ENCODE measurements at regions not wholly inside any gene's neighbourhood (a gene's known extent, or its start where the extent isn't known, plus 50 kb on each side); places are given as distances from the start of the nearest gene placed in this dataset.
A peak's percentile ranks its signal among the peaks of the same experiment; 100 is the strongest.
"Not testable (repeated sequence)": the region's sequence is repeated elsewhere in the genome, so short reads cannot be mapped to it uniquely, and the experiment has no call there.

DNA sequence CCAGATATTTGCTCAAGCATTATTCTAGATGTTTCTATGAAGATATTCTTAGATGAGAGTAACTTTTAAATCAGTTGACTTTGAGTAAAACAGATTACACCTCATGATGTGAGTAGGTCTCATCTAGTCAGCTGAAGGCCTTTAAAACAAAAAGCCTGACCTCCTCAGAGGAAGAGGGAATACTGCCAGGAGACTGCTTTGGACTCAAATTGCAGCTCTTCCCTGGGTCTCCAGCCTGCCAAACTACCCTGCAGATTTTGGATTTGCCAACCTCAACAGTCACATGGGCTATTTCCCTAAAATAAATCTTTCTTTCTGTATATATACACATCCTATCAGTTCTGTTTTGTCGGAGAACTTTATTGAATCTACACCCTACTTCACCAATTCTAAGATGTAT lies 182.5 kb upstream of the TENT5A start:
- H3K4me3 ChIP-seq (ENCODE audit: low read depth, low read length) = no peak overlapping the region
- DNase-seq (ENCODE audit: low read depth) = no peak

DNA sequence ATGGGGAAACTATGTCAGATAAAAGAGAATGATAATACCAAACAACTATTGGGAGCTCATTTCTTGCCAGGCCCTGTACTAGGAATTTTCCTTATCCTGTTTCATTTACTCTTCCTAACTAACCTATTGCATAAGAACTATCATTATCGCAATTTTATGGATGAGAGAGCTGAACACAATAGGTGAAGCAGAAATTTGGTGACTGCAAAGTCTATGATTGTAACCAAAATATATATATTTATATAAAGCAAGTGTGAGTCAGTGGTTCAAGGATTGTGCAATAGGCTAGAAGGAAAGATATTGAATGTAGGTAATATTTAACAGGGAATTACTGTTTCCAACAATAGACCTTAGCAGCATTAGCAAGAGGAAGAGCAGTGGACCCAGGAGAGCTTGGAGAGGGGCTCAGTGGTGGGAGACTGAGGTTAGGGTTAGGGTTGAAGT lies 181.1 kb upstream of the TENT5A start:
- no peak overlapping the region for H3K4me3 ChIP-seq (ENCODE audit: low read depth, low read length)
- no peak for DNase-seq (ENCODE audit: low read depth)

DNA sequence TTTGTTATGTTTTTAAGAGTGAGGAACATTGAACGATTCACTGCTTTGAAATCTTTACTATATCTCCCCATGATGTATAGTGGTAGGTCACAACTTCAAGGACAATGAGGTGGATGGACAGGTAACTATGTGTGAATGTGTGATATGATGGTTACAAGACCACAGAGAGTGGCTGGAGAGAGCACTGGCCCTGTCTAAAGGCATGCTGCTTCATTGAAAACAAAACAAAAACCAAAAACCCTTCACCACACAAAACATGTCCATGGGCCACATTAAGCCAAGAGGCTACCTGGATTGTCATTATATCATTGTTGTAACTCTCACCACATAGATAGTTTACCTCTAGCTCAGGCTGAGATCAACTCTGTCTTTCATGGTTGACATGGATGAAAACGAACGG lies 180.6 kb upstream of the TENT5A start:
- DNase-seq (ENCODE audit: low read depth) = no peak
- no peak overlapping the region for H3K4me3 ChIP-seq (ENCODE audit: low read depth, low read length)

DNA sequence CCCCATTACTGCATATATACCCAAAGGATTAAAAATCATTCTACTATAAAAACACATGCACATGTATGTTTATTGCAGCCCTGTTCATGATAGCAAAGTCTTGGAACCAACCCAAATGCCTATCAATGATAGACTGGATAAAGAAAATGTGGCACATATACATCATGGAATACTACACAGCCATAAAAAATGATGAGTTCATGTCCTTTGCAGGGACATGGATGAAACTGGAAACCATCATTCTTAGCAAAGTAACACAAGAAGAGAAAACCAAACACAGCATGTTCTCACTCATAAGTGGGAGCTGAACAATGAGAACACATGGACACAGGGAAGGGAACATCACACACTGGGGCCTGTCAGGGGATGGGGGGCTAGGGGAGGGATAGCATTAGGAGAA lies 180.0 kb upstream of the TENT5A start:
- not testable (repeated sequence) for DNase-seq (ENCODE audit: low read depth); H3K4me3 ChIP-seq (ENCODE audit: low read depth, low read length)

DNA sequence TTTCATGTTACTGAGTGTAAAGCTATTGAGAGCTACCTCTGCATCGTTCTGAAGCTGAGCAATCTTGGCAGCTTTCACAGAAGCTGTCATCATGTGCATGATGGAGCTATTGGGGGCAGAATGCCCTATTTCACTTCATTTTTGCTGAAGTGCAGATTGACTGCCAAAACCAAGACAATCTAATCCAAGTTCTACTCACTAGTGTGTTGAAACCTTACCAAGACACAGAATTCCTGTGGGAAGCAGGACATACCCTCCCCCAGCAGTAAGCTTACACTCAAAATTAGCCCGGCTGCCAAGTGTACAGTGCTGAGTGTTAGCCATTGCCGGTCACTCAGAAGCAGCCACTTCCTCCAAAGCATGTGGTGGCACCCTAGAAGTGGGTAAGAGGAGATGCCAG lies 177.3 kb upstream of the TENT5A start:
- peak; percentile 83 for DNase-seq (ENCODE audit: low read depth)

DNA sequence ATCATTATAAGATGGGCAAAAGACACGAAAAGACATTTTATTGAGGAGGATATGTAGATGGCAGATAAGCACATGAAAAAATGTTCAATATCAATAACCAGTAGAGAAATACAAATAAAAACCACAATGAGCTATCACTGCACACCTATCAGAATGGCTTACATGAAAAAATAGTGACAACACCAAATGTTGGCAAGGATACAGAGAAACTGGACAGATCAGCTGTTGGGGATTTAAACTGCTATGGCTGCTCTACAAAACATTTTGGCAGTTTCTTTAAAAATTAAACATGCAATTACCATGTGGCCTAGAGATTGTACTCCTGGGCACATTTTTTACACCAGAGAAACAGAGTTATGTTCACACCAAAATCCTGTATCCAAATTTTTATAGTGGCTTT lies 172.7 kb upstream of the TENT5A start:
- H3K4me3 ChIP-seq (ENCODE audit: low read depth, low read length) = no peak overlapping the region
- no peak for DNase-seq (ENCODE audit: low read depth)

More for the DNA sequence above, 177.3 kb upstream of the TENT5A start:
- H3K4me3 ChIP-seq (ENCODE audit: low read depth, low read length) = no peak overlapping the region

DNA sequence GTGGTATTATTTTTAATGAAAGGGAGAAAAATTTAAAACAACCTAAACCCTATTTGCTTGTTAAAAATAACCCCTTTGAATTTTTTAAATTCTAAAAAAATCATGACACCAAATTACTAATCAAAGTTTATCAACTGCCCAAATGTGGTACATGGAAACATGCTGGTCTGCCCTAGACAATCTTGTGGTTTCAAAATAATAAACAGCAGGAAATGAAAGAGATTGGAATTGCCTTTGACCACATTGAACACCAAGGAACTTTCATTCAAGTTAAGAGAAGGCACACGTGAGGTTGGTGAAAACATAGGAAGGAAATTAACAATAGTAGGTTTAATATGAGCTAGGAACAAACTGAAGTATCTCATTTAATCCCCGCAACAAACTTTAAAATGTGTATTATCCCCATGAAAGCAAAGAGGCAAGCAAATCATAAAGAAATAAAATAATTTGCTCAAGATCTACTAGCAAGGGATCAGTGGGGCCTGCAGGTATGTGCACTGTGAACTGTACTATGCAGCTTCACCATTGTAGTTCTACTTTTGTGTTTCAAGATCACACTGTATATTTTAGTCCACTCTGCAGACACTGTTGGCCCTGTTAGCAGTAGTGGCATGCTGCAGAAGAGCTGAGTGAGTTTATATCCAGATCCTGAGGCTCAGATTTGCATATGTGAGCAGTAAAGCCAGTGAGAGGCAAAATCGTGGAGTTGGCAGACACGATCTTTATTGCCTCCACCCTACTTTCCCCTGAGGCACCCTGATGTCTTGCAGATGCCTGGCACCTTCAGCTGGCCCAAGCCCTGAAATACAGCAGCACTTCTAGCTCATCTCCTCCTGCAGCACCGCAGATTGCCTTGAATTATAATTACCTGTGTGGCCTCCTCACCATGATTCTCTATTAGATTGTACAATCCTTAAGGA lies 157.8 kb upstream of the TENT5A start:
- no peak for DNase-seq (ENCODE audit: low read depth)
- no peak overlapping the region for H3K4me3 ChIP-seq (ENCODE audit: low read depth, low read length)

DNA sequence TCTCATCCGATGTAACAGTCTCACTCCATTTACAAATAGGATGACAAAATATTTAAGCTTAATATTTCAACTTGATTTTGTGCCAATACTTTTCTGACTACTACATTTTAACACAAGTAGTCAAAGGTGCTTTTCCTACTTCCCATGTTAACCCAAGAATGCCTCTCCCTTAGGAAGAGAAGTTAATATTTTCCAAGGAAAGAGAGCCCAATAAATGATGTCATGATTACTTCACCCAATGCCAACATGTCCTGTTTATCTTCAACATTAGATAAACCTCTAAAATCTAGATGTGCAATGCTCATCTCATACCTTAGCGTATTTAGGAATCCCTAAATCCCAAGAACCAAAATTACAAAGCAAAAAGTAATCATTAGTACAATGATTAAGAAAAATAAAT lies 156.7 kb upstream of the TENT5A start:
- H3K4me3 ChIP-seq (ENCODE audit: low read depth, low read length) = no peak overlapping the region
- DNase-seq (ENCODE audit: low read depth) = no peak

DNA sequence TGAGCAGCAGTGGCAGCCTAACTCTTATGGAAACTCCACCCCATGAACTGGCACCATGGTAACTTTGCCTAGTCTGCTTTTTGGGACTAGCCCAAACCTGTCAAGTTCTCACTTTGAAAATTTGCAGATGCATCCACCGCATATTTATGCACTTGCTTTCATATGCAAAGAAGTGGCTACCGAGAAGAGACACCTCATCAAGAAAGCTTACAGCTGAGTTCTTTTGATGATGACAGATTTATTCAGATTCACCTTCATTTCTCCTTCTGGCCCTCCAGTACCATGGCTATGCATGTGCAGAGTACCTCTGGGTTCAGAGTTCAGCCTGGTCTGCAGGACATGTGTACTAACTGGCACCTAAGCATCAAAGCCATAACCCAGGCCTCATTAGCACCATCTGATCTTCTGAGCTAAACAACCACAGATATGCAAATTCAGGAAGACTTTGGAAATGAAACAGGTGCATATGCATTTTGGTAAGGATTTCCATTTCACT lies 154.3 kb upstream of the TENT5A start:
- no peak for DNase-seq (ENCODE audit: low read depth)

DNA sequence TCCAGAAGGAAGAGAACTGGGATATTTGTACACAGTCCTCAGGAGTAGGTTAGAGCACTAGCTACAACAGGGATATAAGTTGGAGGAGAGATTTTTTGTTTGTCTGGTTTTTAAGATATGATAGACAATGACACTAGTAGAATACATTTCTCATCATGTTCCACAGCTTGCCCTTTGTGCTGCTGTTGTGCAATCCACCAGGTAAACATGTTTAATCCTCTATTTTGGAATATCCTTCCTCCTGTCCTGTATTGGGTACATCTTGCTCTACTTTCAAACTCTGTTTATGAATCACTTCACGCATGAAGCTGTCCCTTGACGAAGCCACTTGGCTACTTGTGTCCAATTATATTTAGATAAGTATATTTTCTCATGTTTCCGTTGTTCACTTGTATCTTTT lies 153.6 kb upstream of the TENT5A start:
- no peak overlapping the region for H3K4me3 ChIP-seq (ENCODE audit: low read depth, low read length)
- DNase-seq (ENCODE audit: low read depth) = no peak

More for the DNA sequence above, 154.3 kb upstream of the TENT5A start:
- no peak overlapping the region for H3K4me3 ChIP-seq (ENCODE audit: low read depth, low read length)

DNA sequence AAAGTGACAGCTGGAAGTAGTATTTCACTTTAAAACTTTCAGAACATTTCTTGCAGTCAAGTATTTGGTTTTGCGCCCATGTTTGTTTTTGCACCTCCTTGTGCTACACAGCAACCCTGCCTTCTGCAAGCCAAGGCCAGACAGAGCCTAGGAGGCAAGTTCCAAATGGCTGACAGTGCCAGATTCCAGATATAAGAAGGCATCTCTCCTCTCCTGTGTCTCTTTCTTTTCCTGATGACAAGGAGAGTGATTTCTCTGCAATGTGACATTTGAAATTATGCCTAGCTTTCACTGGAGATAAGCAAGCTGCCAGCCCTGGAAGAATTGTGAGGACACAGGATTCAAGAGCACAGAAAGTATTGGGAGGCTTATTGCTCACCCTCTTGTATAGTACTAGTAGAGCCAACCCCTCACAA lies 149.1 kb upstream of the TENT5A start:
- no peak for DNase-seq (ENCODE audit: low read depth)
- no peak overlapping the region for H3K4me3 ChIP-seq (ENCODE audit: low read depth, low read length)

DNA sequence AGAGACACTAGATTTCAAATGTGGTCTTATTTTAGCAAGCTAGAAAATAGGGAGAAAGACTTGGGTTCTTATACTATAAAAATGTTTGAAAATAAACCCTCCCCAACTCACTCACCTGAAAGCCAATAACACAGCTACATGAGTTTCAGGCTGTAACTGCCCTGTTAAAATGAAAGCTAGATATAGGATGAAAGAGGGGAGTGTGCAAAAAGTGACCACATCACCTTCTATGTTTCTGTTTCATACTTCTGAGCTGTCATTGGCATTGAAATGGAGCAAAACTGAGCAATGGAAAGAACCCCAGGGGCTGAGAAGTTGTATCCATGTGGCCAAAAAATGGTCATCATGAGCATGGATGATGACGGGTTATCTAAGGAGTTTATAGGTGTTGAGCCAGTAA lies 148.1 kb upstream of the TENT5A start:
- DNase-seq (ENCODE audit: low read depth) = no peak
- H3K4me3 ChIP-seq (ENCODE audit: low read depth, low read length) = no peak overlapping the region

DNA sequence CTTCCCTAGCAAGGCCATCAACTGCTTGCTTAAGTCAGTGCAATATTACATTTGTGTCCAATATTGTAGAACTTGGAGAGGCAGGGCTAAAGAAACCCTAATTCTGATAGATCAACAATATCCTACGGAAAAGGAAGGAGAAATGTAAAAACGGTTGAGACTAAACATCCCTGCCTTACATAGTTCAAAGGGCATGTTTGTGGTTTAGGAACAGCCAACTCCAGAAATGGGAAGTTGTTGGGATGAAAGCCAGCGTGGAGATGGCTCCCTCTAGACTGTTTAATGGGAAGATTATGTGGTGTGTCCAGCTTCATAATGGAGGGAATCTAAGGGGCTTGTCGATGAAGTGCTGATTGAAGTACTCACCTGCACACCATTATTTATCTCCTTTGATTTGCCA lies 145.3 kb upstream of the TENT5A start:
- no peak overlapping the region for H3K4me3 ChIP-seq (ENCODE audit: low read depth, low read length)
- no peak for DNase-seq (ENCODE audit: low read depth)

DNA sequence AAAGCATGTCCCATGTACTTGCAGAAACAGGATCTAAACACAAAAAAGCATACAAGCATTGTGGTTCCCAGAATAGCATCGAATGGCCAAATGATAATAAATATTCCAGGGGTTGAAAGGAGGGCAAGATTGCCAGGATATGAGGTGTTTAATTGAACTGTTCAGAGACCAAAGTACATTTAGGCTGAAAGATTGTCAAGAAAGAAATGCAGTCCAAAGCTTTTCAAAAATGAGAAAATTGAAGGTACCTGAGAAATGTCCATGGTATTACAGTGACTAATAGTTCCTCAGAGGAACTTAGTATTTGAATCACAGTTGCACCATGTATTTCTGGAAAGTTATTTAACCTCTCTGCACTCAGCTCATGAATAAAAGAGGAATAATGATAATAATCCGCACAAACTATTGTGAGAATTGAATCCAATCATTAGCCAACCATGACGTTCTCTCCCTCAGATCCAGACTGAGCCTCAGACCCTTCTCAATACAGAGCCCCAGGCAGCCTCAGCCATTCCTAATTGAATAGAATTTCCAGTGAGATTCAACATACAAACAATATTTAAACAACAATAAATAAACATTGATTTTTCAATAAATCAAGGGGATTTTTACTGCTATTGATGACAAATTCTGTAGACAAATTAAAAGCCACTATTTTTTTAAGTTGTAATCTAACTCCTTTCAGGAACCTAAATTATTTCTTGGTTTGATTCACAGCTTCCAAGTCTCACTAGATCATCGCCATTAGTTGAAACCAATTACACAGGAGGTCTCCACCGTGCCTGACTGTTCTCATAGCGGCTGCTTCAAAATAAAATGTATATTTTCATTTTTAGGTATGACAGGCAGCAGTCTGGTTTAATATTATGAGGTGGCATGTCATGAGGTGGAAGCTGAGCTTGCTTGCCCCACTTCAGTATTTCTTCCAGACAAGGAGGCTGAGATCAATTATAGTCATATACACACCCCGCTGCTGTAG lies 144.3 kb upstream of the TENT5A start:
- DNase-seq (ENCODE audit: low read depth) = no peak
- H3K4me3 ChIP-seq (ENCODE audit: low read depth, low read length) = no peak overlapping the region

DNA sequence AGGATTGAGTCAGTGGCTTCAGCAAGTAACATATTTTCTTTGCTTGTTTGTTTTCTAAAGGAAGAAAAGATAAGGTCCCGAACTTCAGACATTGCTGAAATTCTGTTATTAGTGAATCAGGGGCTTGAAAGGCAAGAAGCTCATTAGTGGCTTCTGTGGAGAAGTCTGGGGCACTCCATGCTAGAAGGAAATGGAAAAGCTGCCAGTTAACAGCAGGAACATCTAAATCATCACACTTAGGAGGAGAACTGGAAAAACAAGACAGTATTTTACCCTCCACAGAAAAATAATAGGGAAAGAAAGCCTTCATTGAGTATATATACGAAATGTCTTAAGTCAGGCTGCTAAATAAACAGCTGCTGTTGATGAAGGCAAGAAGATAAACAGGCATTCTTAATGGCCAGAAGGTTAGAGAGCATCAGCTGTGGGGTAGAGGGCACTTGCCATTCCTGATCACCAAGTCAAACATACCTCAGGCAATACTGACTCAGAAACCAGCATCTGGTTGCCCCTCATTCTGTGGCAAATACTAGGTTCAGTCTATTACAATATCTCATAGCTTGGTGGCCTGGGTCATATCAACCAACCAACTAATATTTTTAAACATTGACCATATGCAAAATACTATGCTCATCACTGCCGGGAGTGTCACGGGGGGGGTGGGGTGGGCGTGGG lies 143.2 kb upstream of the TENT5A start:
- no peak overlapping the region for H3K4me3 ChIP-seq (ENCODE audit: low read depth, low read length)
- DNase-seq (ENCODE audit: low read depth) = peak; percentile 71

DNA sequence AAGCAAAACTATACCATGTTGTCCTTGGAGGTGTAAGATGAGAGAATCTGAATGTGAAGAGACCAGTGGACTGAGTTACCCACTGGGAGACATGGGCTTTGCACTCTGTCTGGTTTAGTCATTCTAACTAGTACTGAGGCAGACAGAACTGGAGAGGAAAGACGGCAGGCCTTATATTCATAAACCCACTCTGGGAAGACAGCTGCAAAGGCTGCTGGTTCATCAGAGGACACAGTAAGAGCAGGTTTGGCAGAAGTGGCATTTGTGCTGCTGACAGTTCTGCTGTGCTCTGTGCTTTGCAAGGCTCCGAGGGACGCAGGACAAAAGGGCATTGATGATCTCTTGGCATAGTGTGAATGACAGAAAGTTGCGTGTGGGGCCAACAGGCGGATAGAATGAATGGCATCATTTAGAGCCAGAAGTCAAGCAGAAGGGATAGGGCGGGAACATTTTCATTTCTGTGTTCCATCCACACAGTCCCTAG lies 142.3 kb upstream of the TENT5A start:
- no peak overlapping the region for H3K4me3 ChIP-seq (ENCODE audit: low read depth, low read length)
- no peak for DNase-seq (ENCODE audit: low read depth)

DNA sequence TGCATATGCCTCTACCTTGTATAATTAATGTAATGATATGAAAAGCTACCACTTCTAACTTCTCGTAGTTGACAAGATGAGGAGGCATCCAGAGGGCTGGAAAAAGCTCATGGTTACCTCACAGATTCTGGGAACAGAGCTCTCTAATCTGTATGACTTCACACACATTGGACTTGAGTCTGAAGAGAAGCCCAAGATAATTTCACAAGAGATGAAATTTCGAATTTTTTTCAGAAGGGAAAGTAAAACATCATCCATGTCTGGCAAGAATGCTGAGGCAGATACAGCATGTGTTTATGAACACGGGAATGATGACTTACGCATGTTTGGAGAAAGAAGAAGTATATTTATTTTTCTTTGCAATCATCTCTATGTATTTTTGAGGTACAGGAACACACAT lies 141.8 kb upstream of the TENT5A start:
- DNase-seq (ENCODE audit: low read depth) = peak; percentile 57
- H3K4me3 ChIP-seq (ENCODE audit: low read depth, low read length) = no peak overlapping the region

DNA sequence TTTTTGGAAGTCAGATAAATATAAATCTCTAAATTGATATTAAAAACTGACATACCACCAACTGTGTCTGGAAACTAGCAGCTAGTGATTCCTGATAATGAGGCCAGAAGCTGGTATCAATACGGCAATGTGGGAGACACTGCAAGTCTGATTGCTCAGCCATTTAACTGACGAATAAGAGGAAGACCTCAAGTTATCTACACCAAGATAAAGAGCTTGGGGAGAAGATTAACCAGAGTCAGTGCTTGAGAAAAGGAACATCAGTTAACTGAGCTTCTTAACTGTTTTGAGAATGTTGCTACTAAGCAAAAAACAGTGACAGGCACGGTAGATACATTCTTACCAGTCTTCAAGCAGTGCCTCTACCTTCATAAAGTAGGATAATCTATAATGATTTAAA lies 140.4 kb upstream of the TENT5A start:
- no peak for DNase-seq (ENCODE audit: low read depth)
- H3K4me3 ChIP-seq (ENCODE audit: low read depth, low read length) = no peak overlapping the region

DNA sequence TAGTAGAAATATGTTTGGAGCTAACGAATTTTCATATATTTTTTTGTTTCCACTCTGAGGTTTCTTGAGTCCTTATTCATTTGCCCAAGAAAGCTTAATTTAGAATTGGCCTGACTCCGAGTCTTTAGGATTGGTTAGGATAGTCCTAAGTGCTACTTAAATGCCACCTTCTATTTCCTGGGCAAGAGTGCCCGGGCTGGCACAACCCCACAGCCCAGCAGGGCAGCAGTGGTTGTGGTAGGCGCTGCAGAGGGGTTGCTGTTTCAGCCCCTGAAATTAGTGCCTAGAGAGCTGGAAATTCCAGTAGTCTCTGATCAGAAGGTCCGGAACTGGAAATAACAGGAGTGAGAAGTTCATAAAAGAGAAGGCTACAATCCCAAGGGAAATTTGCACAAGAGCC lies 139.4 kb upstream of the TENT5A start:
- DNase-seq (ENCODE audit: low read depth) = no peak

More for the DNA sequence above, 139.4 kb upstream of the TENT5A start:
- H3K4me3 ChIP-seq (ENCODE audit: low read depth, low read length) = no peak overlapping the region
